GM19463 (cell line): ENCODE measurements at regions not wholly inside any gene's neighbourhood (a gene's known extent, or its start where the extent isn't known, plus 50 kb on each side); places are given as distances from the start of the nearest gene placed in this dataset.
"Not testable (repeated sequence)": the region's sequence is repeated elsewhere in the genome, so short reads cannot be mapped to it uniquely, and the experiment has no call there.

Experiments used
- ATAC-seq: cut with Tn5 transposase; IDR thresholded peaks from one replicate; pipeline ENCODE4 v1.9.1; 2021; ENCODE audit warnings: mild to moderate bottlenecking, moderate library complexity; ENCODE audit not compliant: unreplicated experiment

GRCh38 chr1:30464187-30464617 is 259.2 kb downstream of the MATN1 start:
- no peak for ATAC-seq

- no peak for ATAC-seq
Measured at GRCh38 chr1:30462826-30463425, 260.5 kb downstream of the MATN1 start.

- no peak for ATAC-seq
Measured at GRCh38 chr1:30462166-30462565, 261.2 kb downstream of the MATN1 start.

GRCh38 chr1:30461640-30462039 is 261.7 kb downstream of the MATN1 start:
- no peak for ATAC-seq

GRCh38 chr1:30460661-30461060 is 262.7 kb downstream of the MATN1 start:
- ATAC-seq: no peak

- not testable (repeated sequence) for ATAC-seq
Measured at GRCh38 chr1:30458730-30459485, 264.5 kb downstream of the MATN1 start.

- no peak for ATAC-seq
Measured at GRCh38 chr1:30452925-30453324, 270.5 kb downstream of the MATN1 start.

- no peak for ATAC-seq
Measured at GRCh38 chr1:30452170-30452569, 271.2 kb downstream of the MATN1 start.

GRCh38 chr1:30451532-30452125 is 271.8 kb downstream of the MATN1 start:
- ATAC-seq: no peak

GRCh38 chr1:30450818-30451233 is 272.6 kb downstream of the MATN1 start:
- ATAC-seq: no peak

- no peak for ATAC-seq
Measured at GRCh38 chr1:30450148-30450817, 273.1 kb downstream of the MATN1 start.

- no peak for ATAC-seq
Measured at GRCh38 chr1:30449428-30450147, 273.8 kb downstream of the MATN1 start.

- no peak for ATAC-seq
Measured at GRCh38 chr1:30449003-30449402, 274.4 kb downstream of the MATN1 start.

GRCh38 chr1:30447701-30448100 is 275.7 kb downstream of the MATN1 start:
- ATAC-seq: no peak

- ATAC-seq: no peak
Measured at GRCh38 chr1:30447080-30447479, 276.3 kb downstream of the MATN1 start.

- no peak for ATAC-seq
Measured at GRCh38 chr1:30446508-30446907, 276.9 kb downstream of the MATN1 start.

GRCh38 chr1:30446095-30446494 is 277.3 kb downstream of the MATN1 start:
- ATAC-seq: no peak

GRCh38 chr1:30445449-30445848 is 277.9 kb downstream of the MATN1 start:
- ATAC-seq: no peak

GRCh38 chr1:30444850-30445249 is 278.5 kb downstream of the MATN1 start:
- ATAC-seq: no peak

- ATAC-seq: no peak
Measured at GRCh38 chr1:30444401-30444800, 279.0 kb downstream of the MATN1 start.

GRCh38 chr1:30438274-30438673 is 285.1 kb downstream of the MATN1 start:
- ATAC-seq: not testable (repeated sequence)
